GM19463 (cell line): ENCODE measurements at regions not wholly inside any gene's neighbourhood (a gene's known extent, or its start where the extent isn't known, plus 50 kb on each side); places are given as distances from the start of the nearest gene placed in this dataset.
A peak's percentile ranks its signal among the peaks of the same experiment; 100 is the strongest.

ENCODE experiments used
- ATAC-seq: cut with Tn5 transposase; IDR thresholded peaks from one replicate; pipeline ENCODE4 v1.9.1; 2021; ENCODE audit warnings: mild to moderate bottlenecking, moderate library complexity; ENCODE audit not compliant: unreplicated experiment

DNA sequence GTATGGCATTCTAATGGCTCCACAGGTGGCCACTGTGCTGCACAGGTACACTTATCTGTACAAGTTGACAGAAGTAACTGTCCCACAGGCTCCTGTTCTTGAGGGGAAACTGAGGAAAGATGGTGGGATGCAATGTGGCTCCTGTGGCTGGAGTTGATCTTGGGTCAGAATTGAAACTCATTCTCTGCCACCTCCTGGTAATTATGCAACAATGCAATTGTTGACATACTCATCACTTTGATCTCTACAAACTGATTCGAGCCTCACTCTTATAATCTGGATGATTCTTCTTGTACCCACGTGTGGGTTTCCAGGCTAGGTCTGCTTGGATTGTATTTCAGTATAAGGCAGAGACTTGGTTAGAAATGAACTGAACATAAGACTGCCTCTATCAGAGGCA is 148.8 kb downstream of the CCNG2 start:
- no peak for ATAC-seq

DNA sequence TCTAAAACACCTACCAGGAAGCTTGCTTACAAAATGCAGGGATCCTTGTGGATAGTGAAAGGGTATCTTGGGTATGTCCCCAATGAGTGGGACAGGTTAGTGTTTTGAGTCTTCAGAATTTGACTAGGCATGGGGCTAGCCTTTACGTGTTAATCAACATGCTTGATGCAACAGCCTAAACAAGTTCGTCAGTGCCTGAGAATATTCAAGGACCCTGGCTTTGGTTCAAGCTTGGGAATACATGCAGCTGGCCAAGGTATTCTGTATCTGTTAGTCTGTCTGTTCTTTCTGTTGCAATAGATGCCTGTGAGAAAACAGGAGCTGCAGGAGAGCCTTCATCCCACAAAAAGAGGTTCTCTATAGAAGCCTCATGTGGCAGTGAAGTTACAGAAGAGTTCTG is 149.5 kb downstream of the CCNG2 start:
- ATAC-seq, result no peak

DNA sequence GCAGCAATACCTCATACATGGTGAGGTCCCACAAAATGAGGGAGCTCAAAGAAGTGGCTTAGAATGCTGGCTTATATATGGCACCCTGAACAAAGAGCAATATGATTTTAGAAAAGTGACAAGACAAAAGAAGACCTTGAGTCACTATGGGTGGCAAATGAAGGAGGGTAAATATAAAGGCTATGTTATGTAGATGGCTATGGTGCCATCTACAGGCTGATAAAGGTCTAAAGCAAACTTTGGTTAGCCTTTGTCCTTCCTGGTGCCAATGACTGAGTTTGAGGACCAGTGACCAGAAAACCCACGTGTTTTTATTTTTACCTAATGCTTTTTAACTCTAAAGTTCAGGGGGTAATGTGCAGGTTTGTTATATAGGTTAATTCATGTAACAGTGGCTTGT is 151.8 kb downstream of the CCNG2 start:
- no peak for ATAC-seq

DNA sequence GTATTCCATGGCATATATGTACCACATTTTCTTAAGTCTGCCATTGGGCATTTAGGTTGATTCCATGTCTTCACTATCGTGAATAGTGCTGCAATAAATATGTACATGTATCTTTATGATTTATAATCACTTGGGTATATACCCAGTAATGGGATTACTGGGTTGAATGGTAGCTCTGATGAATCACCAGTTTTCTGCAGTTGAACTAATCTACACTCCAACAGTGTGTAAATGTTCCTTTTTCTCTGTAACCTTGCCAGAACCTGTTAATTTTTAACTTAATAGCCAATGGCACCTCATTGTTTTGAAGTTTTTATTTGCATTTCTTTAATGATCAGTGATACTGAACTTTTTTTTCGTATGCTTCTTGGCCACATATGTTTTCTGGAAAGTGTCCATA is 152.5 kb downstream of the CCNG2 start:
- ATAC-seq, result no peak

DNA sequence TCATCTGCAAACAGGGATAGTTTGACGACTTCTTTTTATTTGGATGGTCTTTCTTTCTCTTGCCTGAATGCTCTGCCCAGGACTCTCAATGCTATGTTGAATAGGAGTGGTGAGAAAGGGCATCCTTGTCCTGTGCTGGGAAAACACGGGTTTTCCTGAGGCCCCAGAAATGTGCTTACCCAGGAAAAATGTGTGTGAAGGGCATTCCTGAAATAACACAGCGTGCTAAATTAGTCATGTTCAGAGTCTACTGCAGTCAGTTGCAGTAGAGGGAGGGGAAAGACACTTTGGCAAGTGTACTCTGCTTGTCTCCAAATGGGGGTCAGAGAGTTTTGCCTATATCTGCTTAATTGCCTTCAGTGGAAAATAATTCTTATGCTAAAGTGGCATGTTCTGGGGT is 153.9 kb downstream of the CCNG2 start:
- no peak for ATAC-seq

DNA sequence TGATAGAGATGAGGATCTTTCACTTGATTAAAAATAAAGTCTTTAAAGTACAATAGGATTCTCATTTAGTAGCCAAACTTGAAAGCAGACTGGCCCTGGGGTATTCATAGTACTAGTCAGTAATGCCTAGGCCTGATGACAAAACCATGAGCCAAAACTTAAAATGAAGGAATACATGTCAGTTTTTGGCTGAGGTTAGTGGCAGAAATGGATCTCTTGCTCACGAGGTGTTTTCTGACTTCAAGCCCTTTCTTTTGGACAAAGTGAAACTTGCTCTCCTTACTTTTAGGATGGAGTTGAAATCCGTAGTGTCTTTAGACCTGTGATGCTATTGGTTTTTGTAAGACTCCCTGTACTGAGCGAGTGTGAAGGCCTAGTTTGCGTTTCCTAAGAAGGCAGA is 157.7 kb downstream of the CCNG2 start:
- ATAC-seq, result no peak

DNA sequence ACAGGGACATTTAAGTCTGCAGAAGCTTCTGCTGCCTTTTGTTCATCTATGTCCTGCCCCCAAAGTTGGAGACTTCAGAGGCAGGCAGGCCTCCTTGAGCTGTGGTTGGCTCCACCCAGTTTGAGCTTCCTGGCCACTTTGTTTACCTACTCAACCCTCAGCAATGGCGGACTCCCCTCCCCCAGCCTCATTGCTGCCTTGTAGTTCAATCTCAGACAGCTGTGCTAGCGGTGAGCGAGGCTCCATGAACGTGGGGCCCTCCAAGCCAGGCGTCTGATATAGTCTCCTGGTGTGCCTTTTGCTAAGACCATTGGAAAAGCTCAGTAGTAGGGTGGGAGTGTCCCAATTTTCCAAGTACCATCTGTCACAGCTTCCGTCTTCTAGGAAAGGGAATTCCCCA is 170.1 kb downstream of the CCNG2 start:
- no peak for ATAC-seq

DNA sequence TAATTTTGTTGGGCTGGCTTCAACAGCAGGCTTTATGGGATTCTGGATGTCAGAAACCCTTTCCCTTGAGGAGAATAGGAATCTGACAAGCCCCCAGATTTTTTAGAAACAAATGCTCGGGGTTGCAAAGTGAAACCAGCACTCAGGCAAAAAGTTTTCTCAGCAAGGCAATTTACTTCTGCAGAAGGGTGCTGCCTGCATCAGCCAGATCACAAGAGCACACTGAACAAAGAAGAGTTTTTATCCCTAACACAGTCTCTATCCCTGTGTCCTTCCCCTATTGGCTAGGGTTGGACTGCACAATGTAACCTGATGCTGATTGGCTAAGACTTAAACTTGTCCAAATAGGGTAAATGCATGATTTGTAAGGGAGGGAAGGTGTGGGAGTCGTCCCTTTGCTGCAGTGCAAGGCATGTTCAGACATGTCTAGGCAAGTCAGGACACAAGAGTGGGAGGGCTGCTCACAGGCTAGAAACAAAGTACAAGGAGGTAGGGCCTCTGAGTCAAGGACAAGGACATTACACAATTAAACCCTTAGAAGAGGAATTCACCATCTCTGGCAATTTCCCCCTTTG is 175.8 kb downstream of the CCNG2 start:
- no peak for ATAC-seq

DNA sequence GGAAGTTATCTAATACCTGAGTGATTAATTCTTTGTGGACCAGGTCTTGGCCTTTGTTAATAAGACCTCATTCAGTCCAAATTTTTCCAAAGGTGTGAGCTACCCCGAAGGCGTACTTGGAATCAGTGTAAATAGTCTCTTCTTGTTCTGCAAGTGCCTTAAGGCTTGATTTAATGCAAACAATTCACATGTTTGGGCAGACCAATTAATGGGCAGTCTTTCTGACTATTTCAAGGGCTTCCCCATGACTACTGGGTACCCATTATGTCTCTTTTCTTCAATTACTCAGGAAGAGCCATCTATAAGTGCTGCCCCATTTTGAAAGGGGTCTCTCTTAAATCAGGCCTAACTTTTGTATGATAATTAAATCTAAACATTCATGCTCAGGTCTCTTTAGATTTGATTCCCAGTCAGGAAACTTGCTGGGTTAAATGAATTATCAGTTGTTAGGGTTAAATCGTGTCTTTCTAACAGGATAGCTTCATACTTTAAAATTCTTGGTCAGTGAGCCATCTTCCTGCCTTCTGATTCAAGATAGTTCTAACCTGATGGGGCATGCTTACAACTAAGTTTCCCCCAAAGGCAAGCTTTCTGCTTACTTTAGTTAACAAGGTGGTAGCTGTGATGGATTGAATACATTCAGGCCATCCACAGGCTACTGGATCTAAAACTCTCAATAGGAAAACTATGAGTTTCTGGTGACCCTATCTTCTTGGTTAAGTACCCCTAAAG is 179.6 kb downstream of the CCNG2 start:
- ATAC-seq, result no peak

DNA sequence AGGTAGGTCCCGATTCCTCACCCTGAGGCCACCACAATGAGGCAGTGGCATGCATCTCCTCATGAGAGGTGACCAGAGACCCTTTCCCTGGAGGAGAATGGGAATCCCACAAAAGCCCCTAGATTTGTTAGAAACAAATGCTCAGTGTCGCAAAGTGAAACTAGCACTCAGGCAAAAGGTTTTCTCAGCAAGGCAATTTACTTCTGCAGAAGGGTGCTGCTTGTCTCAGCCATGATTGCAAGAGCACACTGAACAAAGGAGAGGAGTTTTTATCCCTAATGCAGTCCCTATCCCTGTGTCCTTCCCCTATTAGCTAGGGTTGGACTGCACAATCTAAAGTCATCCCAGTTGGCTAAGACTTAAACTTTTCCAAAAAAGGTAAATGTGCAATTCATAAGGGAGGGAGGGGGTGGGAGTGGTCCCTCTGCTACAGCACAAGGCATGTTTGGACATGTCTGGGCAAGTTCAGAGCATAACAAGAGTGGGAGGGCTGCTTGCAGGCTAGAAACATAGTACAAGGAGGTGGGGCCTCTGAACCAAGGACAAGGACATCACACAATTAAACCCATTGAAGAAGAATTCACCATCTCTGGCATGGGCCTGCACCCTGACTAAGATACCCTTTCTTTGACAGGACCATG is 185.3 kb downstream of the CCNG2 start:
- no peak for ATAC-seq

DNA sequence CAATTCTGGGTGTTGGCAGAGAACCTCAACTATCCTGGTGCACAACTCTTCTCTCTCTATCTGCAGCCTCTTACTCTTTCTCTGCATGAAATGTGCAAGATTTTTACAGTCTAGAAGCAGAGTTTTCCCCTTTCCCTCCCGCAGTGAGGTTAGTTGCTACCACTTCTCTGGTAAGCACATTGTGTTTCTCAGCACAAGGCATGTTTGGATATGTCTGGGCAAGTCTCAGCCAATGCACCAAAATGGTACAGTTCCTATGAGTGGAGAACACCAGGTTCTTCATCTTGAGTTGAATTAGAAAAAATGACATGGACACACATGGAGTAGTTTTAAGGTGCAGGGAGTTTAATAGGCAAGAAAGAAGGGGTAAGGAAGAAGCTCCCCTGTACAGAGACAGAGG is 187.0 kb downstream of the CCNG2 start:
- no peak for ATAC-seq

DNA sequence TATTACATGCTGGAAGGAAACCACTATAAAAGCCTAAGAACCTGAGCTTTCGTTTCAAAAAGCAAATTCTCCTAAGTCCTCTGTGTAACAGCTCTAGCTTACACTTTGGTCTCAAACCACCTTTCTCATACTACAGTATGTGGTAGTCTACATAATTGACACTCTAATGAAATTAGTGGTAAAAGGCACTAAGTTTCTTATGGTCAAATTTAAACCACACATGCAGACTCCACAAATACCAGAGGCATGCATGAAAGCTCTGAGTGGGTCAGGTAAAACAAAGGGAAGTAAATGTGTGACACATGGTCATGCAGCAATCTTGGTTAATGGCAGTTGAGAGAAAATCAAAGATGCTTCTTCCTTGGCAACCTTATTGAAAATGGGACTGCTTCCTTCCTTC is 187.8 kb downstream of the CCNG2 start:
- ATAC-seq, result no peak

DNA sequence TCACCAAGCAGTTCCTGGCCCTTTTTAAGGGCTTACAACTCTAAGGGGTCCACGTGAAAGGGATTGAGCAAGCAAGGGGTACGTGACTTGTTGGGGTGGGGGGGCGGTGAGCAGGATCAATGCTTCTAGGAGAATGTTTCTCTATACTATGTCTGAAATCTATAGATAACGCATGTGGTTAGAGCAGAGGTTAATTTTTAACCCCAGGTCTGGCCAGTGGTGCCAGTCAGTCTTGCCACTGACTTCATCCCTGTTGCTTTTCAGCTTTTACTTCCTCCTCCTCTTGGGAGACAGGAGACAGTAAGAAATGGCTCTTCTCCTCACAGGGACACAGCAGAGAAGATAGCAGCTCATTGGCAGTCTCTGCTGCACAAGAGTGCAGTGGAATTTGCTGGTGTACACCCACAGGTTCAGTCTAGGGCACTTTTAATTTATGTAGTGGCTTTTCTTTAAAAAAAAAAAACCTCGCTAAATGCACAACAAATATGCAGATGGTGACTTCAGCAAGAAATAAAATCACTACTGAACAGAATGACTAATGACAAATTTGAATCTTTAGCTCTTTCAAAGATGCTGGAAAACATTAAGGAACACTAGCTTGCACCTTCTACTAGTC is 190.5 kb downstream of the CCNG2 start:
- ATAC-seq, result peak; percentile 76

DNA sequence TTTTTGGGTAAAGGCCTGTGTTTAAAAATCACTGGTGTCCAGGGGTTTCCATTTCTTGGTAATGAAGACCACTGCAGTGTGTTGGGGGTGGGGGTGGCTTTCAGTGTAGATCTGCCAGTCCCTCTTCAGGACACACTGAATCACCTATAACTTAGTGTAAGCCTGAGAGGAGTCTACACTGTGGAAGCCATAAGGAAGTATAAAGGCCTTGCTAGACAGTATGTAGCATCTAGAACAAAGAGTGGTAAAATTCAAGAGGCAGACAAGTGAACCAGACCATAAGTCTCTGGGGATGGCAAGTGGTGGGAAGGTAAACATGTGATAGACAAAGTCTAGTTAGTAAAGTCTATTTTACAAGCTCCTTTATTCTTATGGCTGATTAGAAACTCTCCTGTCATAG is 191.8 kb downstream of the CCNG2 start:
- no peak for ATAC-seq

DNA sequence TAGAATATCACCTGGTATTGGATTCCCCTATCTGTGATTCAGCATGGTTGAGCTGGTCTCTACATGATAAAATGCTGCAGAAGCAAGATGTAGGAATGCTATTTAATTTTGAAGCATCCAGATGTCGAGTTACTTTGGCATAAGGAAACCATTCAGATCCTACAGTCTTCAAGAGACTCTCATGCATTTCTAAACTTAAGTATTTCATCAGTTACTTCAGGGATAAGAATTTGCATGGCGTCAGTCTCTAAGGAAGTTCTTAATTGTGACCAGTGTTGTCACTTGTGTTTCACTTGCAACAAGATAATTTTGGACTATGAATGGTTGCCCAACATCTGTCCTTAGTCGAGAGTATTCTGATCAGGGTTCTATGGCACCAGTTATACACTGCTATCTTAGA is 192.4 kb downstream of the CCNG2 start:
- no peak for ATAC-seq

DNA sequence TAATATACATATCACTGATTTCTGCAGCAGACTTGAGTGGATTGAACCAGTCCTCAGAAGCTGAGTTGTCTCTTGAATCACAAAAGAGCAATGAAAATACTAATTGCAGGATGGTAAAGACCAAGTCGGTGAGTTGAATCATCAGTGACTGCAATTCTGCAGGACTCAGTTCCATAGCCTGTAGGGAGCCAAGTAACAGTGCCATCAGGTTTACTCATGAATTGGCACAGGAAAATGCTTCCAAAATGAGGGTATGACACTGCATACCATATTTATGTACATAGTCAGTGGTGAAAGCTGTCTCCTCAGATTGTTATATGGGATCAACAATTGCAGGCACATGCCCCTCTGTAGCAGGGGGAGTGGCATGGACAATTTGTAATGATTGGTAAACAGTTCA is 192.8 kb downstream of the CCNG2 start:
- no peak for ATAC-seq

DNA sequence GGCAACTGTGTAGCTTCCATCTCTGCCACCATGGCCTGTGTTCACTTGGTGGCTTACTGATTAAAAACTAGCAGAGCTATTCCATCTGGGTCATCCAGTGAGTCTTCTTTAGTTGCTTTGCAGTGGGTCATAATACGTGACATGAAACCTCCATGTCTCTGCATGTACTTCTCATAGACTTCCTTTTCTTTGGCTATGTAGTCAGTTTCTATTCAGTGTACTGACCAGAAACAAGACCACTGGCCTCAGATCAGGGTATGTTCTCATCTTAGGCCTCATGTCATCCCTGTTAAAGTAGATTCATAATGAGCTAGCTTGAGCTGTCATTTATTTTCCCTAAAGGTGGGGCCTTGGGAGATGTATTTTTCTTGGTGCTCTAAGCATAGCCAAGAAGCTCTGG is 195.2 kb downstream of the CCNG2 start:
- ATAC-seq, result no peak

DNA sequence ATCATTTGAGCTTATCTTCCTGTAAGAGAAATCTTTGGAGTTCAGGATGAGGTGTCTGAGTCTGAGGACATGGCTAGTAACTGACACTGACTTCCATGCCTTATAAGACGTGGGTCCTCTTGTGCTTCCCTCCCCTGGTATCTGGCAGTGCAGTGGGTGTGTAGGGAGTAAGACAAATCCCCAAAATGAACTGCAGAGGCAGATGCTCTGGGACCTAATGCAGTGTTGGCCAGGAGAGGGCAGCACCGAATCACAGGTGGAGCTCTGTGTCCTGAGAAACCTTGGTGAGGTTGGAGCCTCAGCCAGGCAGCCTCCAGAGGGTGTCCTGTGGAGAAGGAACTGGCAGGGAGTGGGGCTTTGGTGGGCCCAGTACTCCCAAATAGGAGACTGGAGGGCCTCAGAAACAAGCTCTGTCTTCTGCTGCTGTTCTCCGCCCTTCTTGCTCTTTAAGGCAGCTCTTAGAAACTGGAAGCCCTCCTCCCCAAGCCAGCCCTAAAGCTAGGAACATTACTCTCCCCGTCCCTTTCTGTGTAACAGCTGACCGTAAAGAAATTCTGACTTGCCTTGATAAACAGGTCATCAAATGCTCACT is 196.8 kb downstream of the CCNG2 start:
- ATAC-seq, result peak; percentile 58

DNA sequence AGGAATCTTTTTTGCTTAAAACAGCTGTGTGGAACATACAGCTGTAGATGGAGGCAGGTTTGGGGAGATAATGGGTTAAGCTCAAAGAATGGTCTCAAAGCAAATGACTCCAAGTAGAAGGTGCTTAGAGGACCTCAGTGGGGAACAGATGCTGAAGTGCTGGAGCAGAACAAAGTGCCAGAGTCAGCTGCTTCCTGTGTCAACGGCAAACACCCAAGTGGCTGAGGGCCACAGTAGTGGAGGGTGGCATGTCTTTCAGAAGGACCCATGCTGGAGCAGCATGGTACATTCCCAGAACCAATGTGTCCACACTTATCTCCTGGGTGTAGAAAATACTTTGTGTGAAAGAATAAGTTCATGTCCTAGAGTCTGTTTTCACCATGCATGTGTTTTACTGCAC is 197.5 kb downstream of the CCNG2 start:
- ATAC-seq, result peak; percentile 43

DNA sequence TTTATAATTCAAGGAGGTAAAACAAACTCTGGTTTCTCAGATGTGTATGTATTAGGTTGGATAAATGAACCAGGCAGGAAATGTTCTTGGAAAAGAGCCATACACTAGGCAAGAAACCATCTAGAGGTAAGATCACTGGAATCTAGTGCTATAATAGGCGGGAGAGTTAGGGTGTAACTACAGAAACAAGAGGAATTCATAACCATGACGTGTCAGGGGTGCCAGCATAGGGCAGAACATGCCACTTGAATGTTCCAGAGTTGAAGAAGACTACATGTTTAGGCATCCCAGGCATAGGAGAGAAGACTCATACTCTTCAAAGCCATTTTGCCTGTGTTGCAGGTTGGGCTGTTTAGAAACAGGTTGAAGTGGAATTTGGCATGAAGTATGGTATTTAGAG is 198.7 kb downstream of the CCNG2 start:
- no peak for ATAC-seq

DNA sequence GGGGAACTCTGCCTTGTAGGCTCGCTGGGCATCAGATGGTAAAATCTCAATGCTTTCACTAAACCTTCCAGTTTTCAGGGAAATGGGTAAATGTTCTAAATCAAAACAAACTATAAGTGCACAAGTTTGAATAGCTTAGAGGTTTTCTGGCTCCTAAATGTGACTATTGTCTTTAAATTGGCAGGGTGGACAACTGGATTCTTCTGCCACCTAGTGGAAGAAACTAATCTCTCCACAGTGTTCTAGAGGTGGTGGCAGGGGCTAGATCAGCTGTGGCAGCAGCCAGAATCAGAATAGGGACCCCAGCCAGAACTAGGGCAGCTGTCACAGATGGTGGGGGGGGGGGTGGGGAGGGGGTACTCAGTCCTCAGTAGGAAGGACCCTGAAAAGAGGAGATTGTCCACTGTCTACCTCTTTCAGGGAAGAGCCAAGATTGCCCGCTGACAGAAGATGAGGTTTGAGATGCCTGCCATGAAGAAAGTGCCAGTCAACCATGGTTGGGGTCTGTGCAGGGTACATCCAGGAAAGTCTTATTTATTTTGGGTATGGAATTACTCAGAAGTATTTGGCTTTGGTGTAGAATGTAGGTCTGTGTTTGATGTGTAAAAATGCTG is 201.4 kb downstream of the CCNG2 start:
- ATAC-seq, result no peak
